ENCODE measurements at regions not wholly inside any gene's neighbourhood (a gene's known extent, or its start where the extent isn't known, plus 50 kb on each side); places are given as distances from the start of the nearest gene placed in this dataset.

DNA sequence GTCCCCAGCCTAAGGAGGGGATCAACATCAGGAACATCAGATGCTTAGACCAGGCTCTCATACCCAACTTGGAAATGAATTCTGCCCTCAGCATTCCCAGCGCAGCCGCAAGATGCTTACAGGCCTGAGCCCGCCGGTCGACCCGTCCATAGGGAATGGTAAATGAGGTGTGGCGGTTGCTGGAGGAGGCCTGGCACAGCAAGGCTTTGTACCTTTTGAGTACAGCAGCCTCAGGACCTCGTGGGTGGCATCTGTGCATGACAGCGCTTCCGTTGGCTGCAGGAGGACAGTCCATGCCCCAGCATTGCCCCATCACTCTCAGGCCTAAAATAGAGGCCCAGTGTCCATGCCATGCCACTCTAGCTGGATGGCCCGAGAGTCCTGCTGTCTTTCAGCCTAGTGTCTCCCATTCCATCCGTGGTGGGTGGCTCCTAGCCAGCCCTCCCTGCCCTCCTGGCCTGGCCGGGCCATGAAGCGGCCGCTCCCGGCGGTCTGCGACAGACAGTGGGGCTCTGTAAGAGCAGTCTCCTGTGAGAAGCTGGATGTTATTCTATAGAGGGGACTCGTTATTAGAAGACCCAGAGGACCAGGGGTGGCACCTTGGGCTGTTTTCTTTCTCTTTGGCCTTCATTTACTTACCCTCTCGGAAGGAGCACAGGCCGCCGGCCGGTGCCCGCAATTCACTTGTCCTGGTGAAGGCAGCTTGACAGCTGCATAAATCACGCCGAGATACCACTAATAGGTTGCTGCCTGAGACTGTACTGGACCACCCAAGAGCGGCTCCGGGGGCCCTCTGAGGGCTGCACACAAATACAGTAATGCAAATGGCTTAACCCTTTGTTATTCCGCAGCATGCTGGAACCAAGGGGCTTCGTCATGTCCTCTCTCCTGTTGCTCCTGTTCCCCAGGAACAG lies 223.5 kb upstream of the TUT7 start:
- Histone ChIP-seq H3K27me3 (ENCODE audit: insufficient read depth, low read depth, low read length) (no peaks in the 10 kb centered on the region), H3K27ac (ENCODE audit: low read length) (no peak overlapping the region), H3K79me2 (replicated peaks; ENCODE audit: insufficient read depth, low read length) (no peaks in the 10 kb centered on the region), H3K9me3 (ENCODE audit: low read length) (no peaks in the 10 kb centered on the region), H3K36me3 (ENCODE audit: insufficient read depth, low read length) (no peaks in the 10 kb centered on the region), H3K9ac (ENCODE audit: low read length) (no peak overlapping the region), H4K20me1 (ENCODE audit: insufficient read depth) (no peaks in the 10 kb centered on the region), H2AFZ (ENCODE audit: low read depth, low read length) (no peak overlapping the region), H3K4me2 (ENCODE audit: low read length) (no peak overlapping the region), H3F3A (ENCODE audit: insufficient read depth, low read length, poor library complexity, severe bottlenecking) (no peaks in the 10 kb centered on the region), H3K9me2 (ENCODE audit: insufficient read depth, low read length) (no peaks in the 10 kb centered on the region), H3K4me3 (ENCODE audit: low read length) (no peak overlapping the region)
- no peak for TF ChIP-seq TAF1 (IDR thresholded peaks at IDR 0.05; ENCODE audit: low read depth)
- TF ChIP-seq EP300 (conservative IDR thresholded peaks at IDR 0.05; ENCODE audit: poor library complexity, severe bottlenecking) = no peak
- no peak for TF ChIP-seq MXI1 (conservative IDR thresholded peaks at IDR 0.05; ENCODE audit: poor library complexity, severe bottlenecking)
- TF ChIP-seq, protein P1, sequence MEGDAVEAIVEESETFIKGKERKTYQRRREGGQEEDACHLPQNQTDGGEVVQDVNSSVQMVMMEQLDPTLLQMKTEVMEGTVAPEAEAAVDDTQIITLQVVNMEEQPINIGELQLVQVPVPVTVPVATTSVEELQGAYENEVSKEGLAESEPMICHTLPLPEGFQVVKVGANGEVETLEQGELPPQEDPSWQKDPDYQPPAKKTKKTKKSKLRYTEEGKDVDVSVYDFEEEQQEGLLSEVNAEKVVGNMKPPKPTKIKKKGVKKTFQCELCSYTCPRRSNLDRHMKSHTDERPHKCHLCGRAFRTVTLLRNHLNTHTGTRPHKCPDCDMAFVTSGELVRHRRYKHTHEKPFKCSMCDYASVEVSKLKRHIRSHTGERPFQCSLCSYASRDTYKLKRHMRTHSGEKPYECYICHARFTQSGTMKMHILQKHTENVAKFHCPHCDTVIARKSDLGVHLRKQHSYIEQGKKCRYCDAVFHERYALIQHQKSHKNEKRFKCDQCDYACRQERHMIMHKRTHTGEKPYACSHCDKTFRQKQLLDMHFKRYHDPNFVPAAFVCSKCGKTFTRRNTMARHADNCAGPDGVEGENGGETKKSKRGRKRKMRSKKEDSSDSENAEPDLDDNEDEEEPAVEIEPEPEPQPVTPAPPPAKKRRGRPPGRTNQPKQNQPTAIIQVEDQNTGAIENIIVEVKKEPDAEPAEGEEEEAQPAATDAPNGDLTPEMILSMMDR (IDR thresholded peaks at IDR 0.05; ENCODE audit: poor library complexity, severe bottlenecking) = no peak
- TF ChIP-seq SMC3 (conservative IDR thresholded peaks at IDR 0.05; ENCODE audit: poor library complexity) = no peak
- TF ChIP-seq EZH2 (IDR thresholded peaks at IDR 0.05; ENCODE audit: borderline replicate concordance, insufficient read depth, low read length, poor library complexity, severe bottlenecking) = no peak
- no peak for TF ChIP-seq POLR2AphosphoS5 (IDR thresholded peaks at IDR 0.05)
- no peak for TF ChIP-seq RAD21 (conservative IDR thresholded peaks at IDR 0.05)
- TF ChIP-seq, protein P2, sequence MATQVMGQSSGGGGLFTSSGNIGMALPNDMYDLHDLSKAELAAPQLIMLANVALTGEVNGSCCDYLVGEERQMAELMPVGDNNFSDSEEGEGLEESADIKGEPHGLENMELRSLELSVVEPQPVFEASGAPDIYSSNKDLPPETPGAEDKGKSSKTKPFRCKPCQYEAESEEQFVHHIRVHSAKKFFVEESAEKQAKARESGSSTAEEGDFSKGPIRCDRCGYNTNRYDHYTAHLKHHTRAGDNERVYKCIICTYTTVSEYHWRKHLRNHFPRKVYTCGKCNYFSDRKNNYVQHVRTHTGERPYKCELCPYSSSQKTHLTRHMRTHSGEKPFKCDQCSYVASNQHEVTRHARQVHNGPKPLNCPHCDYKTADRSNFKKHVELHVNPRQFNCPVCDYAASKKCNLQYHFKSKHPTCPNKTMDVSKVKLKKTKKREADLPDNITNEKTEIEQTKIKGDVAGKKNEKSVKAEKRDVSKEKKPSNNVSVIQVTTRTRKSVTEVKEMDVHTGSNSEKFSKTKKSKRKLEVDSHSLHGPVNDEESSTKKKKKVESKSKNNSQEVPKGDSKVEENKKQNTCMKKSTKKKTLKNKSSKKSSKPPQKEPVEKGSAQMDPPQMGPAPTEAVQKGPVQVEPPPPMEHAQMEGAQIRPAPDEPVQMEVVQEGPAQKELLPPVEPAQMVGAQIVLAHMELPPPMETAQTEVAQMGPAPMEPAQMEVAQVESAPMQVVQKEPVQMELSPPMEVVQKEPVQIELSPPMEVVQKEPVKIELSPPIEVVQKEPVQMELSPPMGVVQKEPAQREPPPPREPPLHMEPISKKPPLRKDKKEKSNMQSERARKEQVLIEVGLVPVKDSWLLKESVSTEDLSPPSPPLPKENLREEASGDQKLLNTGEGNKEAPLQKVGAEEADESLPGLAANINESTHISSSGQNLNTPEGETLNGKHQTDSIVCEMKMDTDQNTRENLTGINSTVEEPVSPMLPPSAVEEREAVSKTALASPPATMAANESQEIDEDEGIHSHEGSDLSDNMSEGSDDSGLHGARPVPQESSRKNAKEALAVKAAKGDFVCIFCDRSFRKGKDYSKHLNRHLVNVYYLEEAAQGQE (IDR thresholded peaks at IDR 0.05; ENCODE audit: borderline replicate concordance) = no peak

DNA sequence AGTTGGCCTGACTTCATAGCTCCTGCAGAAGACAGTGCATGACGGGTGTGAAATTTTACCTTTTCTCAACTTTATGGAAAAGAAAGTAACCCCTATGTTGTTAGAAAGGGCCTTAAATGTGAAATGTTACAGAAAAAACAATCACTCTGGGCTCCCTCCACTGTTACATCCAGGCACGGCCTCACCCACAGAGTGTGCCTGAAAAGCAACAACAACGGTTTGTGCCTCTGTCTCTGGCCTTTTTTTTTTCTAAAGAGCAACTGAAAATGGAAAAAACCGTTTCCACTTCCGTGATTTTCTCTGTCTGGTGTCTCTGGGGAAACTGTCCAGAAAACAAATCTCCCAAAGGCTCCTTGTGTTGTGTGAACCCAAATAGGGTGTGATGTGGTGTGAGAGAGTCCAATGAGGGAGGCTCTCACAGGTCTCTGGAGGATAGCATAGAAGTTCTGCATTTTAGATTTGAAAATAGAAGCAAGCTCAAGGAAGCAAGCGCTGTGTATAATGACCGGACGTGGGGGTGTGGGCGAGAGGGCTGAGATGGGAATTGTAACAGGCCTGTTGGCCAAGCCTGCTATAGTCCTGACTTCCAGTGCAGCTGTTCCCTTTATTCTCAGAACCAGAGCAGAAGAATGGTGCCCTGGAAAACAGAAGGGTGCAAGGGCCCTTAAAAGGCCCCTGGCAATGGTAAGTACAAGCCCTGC lies 221.8 kb upstream of the TUT7 start:
- Histone ChIP-seq H3K9ac (ENCODE audit: low read length) (no peak overlapping the region), H3K79me2 (replicated peaks; ENCODE audit: insufficient read depth, low read length) (no peaks in the 10 kb centered on the region), H2AFZ (ENCODE audit: low read depth, low read length) (no peak overlapping the region), H3K9me3 (ENCODE audit: low read length) (no peaks in the 10 kb centered on the region), H3K36me3 (ENCODE audit: insufficient read depth, low read length) (no peaks in the 10 kb centered on the region), H4K20me1 (ENCODE audit: insufficient read depth) (no peaks in the 10 kb centered on the region), H3K4me3 (ENCODE audit: low read length) (no peak overlapping the region), H3K27me3 (ENCODE audit: insufficient read depth, low read depth, low read length) (no peaks in the 10 kb centered on the region), H3F3A (ENCODE audit: insufficient read depth, low read length, poor library complexity, severe bottlenecking) (no peaks in the 10 kb centered on the region), H3K4me2 (ENCODE audit: low read length) (no peak overlapping the region), H3K9me2 (ENCODE audit: insufficient read depth, low read length) (no peaks in the 10 kb centered on the region), H3K27ac (ENCODE audit: low read length) (no peak overlapping the region)
- TF ChIP-seq EZH2 (IDR thresholded peaks at IDR 0.05; ENCODE audit: borderline replicate concordance, insufficient read depth, low read length, poor library complexity, severe bottlenecking) = no peak
- no peak for TF ChIP-seq EP300 (conservative IDR thresholded peaks at IDR 0.05; ENCODE audit: poor library complexity, severe bottlenecking)
- no peak for TF ChIP-seq POLR2AphosphoS5 (IDR thresholded peaks at IDR 0.05)
- TF ChIP-seq MXI1 (conservative IDR thresholded peaks at IDR 0.05; ENCODE audit: poor library complexity, severe bottlenecking) = no peak
- no peak for TF ChIP-seq TAF1 (IDR thresholded peaks at IDR 0.05; ENCODE audit: low read depth)
- TF ChIP-seq SMC3 (conservative IDR thresholded peaks at IDR 0.05; ENCODE audit: poor library complexity) = no peak
- TF ChIP-seq RAD21 (conservative IDR thresholded peaks at IDR 0.05) = no peak
- TF ChIP-seq, protein P2 (IDR thresholded peaks at IDR 0.05; ENCODE audit: borderline replicate concordance) = no peak
- TF ChIP-seq, protein P1 (IDR thresholded peaks at IDR 0.05; ENCODE audit: poor library complexity, severe bottlenecking) = no peak

All from neural cell (in vitro differentiated cells).